GM19438 (cell line): ENCODE measurements at regions not wholly inside any gene's neighbourhood (a gene's known extent, or its start where the extent isn't known, plus 50 kb on each side); places are given as distances from the start of the nearest gene placed in this dataset.

Experiments used
- ATAC-seq: cut with Tn5 transposase; IDR thresholded peaks from one replicate; pipeline ENCODE4 v1.9.1; 2021; ENCODE audit warnings: low read depth; ENCODE audit not compliant: unreplicated experiment

GRCh38 chr5:34524123-34524522 is 132.0 kb upstream of the RAI14 start:
- no peak for ATAC-seq

DNA sequence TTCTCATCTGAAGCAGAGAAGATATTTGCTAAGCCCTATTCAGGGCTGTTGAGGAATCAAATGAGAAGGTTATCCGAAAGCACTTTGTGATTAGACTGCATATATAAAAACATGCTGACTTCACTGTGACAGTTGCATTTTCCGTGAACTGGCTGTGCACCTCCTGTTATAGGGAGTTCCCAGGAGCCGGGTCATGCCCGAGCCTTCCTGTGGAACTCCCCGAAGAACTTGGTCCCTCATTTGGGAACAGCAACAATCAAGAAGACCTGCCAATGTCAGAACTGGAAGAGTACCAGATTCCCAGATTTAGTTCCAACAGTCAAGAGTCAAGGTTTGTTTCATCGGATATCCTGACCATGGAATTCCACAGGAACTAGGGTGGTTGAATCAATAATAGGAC is 130.4 kb upstream of the RAI14 start:
- ATAC-seq: no peak

DNA sequence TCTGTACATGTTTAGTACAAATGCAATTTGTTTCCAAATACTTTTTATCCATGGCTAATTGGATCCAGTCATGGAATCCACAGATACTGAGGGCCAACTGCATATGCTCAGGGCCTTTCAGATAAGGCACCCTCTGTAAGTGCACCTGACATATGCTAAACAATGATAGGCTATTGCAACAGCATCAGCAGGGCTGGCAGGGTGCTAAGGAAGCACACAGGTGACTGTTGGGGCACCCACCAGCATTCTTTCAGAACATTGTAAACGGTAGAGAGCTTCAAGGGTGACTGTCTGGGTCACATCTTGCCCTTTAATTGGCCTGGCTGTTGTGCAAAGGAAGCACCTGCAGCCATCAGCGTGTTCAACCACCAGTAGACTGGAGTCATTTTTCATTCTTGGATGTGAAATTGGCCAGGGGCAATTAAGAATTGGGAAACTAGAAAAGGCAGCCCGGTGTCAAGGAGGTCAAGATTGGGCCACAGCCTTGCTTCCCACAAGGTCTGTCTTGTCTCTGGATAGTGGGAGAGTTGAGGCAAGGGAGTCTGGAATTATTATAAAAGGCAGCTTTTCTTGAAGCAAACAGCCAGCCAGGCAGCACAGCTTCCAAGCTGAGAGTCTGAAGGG is 129.3 kb upstream of the RAI14 start:
- no peak for ATAC-seq

DNA sequence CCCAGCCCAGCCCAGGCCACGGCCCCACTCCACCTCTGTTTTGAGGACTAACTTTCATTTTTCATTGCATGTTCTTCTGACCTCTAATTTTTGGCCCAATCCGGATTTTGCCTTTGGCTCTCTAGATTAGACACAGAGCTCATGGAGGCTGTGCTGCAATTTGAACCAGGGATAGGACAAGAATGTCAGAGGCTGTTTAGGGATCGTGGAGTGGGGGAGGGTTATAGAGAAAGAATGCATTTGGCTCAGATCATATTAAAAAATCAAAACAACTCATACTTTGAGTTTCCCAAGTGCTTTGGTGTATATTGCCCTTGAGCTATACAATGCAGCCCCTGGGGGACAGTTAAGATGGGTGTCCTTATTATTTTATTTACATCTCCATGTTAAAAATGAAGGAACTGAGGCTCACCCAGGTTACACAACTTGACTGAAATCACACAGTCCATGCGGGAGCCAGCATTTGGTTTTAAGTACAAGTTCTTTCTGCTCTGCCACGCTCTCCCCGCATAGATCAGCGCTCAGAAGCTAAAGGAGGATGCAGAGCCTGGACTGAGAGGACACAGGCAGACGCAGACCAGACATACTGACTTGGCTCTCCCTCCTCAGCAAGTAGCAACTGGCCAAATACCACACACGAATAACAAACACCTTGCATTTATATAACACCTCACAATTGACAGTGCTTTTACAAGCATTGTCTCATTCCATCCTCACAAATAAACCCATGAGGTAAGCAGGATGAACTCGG is 126.4 kb upstream of the RAI14 start:
- ATAC-seq: no peak

- ATAC-seq: no peak
Measured at GRCh38 chr5:34530637-34531036, 125.5 kb upstream of the RAI14 start.

- no peak for ATAC-seq
Measured at GRCh38 chr5:34531751-34532360, 124.3 kb upstream of the RAI14 start.

DNA sequence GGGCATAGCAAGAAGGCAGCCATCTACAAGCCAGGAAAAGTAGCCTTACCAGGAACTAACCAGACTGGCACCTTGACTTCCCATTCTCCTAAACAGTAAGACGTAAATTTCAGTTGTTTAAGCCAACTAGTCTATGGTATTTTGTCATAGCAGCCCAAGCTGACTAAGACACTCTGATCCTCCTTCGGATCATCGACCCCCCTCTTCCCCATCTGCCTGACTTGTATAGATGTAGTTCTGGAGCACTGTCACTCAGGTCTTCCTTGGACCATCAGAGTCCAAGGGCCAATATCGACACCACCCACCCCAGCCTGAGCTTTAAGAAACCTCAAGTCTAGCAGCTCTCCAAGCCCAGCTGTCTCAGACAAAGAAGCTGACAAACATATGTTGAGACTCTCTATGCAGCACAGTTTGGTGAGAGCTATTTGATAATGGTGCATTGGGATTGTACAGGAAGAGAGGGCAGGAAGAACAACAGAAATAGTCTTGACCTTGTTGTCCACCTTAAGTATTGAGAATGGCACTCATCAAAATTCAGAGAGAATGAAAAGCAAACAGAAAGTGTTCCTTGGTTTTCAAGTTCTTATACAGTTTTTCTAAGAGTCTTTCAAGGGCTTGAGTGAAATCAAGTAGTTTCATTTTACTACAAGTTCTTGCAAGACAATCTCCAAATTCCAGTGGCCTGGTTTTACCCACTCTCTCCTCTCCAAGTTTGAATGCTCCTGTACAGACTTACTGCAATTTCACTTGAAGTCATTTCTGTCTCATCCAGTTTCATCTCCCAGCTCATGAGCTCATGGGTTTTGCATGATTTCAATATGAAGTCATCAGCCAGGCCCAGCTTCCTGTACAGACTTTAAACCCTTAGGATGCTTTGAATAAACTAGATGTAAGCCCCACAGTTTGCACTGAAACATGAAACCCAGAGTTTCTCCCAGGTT is 122.3 kb upstream of the RAI14 start:
- peak; percentile 73 for ATAC-seq

- no peak for ATAC-seq
Measured at GRCh38 chr5:34534523-34535103, 121.5 kb upstream of the RAI14 start.

- ATAC-seq: no peak
Measured at GRCh38 chr5:34535433-34535832, 120.7 kb upstream of the RAI14 start.

DNA sequence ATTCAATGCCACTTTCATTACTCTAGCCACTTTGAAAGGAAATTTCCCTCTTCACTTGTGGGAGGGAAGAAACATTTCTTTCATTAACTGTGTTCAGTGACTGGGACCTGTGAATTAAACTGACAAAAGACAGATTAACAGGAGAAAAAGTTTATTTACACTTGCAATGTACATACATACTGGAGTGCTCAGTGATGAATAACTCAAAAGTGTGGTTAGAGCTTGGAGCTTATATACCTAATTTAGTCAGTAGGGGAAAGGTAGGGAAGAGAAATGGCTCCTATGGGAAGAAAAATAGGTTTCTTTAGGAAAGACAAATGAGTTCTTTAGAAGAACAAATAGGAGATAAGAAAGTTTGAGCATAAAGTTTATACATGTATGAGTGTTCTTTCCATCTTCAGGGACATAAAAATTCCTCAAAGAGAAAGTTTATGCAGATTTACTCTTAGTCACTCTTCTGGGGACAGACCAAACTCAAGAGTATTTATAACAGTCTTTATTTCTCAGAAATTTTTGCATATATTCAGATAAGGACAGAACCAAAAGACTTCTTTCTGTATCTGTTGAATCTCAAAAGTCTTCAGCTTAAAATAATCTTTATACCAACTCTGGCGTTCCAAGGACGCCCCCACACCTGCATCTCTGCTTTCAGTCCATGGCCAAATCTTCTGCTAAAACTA is 120.0 kb upstream of the RAI14 start:
- no peak for ATAC-seq

DNA sequence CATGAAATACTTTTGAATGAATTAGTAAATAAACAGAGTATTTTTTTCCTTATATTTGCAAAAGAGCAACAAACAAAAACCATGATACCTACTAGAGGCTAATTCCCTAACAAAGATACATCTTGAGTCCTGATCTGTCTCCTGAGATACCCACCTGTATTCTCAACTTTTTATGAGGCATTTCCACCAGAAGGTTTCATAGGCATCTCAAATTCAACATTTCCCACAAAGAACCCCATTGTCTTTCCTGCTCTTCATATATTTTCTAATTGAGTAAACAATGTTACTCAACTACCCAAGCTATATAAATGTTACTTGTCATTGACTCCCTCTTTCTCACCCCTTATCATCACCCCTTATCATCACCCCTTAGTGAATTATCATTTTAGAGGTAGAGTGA is 119.4 kb upstream of the RAI14 start:
- no peak for ATAC-seq

GRCh38 chr5:34538026-34538672 is 118.0 kb upstream of the RAI14 start:
- ATAC-seq: no peak

- ATAC-seq: no peak
Measured at GRCh38 chr5:34539183-34539582, 116.9 kb upstream of the RAI14 start.

DNA sequence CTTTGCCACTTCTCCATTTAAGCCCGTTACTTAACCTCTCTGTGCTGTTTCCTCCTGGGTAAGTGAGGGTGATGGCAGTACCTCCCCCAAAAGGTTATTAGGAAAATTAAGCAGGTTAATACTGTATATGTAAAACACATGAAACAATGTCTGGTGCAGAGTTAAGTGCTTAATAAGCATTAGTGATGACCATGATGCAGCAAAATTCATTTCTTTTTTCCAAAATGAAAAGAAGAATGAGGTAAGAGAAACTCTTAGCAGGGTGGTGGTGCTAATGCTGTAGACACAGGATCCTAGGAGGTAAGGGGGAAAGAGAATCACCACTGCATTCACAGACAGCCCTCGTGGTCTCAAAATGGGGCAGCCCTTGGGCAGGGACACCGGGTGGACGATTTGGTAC is 115.1 kb upstream of the RAI14 start:
- ATAC-seq: no peak

- ATAC-seq: no peak
Measured at GRCh38 chr5:34542818-34543217, 113.3 kb upstream of the RAI14 start.

- ATAC-seq: no peak
Measured at GRCh38 chr5:34543687-34544086, 112.4 kb upstream of the RAI14 start.

DNA sequence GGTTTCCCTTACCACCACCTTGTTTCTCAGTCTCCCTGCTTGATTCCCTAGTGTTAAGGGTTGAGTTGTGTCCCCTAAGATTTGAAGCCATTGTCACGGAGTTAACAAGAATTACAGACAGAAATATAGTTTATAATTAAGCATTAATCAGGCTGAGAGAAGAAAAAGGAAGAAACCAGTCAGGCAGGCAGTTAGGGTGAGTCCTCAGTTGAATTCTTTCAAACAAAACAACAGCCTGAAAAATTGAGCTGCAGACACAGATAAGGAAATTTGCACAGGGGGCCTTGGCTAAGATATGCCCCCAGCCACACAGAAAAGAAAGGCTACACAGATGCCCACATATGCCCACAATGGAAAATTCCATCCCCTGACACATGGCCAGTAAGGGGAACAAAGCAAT is 111.7 kb upstream of the RAI14 start:
- no peak for ATAC-seq

DNA sequence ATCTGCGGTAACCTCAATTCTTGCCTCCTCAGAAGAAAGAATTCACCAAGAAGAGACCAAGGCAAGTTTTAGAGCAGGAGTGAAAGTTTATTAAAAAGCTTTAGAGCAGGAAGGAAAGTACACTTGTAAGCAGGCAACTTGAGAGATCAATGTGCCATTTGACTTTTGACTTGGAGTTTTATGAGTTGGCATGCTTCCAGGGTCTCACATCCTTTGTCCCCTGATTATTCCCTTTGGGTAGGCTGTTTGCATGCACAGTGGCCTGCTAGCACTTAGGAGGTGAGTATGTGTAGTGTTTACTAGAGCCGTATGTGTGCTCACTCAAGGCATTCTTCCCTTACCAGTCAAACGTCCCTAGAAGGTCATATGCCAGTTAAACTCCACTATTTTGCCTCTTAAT is 111.0 kb upstream of the RAI14 start:
- no peak for ATAC-seq

- no peak for ATAC-seq
Measured at GRCh38 chr5:34545626-34546025, 110.5 kb upstream of the RAI14 start.
